ENCODE measurements at regions not wholly inside any gene's neighbourhood (a gene's known extent, or its start where the extent isn't known, plus 50 kb on each side); places are given as distances from the start of the nearest gene placed in this dataset.

- Histone ChIP-seq H3K36me3 (no peaks in the 10 kb centered on the region), H3K27me3 (no peaks in the 10 kb centered on the region), H3K4me1 (no peaks in the 10 kb centered on the region), H3K27ac (no peak overlapping the region), H3K4me3 (no peak overlapping the region), H3K9me3 (peaks cover 0 to 12% (median 5%) of the 10 kb centered on the region in 4 donors)
- TF ChIP-seq CTCF (IDR thresholded peaks at IDR 0.05) (no peak), EP300 (IDR thresholded peaks at IDR 0.05) (no peak)
- intact Hi-C loops (cut with DNase I; ENCODE audit: low total_unique reads): no loop called here
- DNase-seq: no peak
- 69 to 94% (median 83%) methylated on average over 1 of the region's 1 CpG for WGBS, 5 donors
These were observed 73.8 kb upstream of the ATP1A1 start for GRCh38 chr1:116299248-116299647.

GRCh38 chr1:116302281-116302680 lies 70.8 kb upstream of the ATP1A1 start:
- no peaks in the 10 kb centered on the region for H3K27me3 ChIP-seq
- H3K4me1 ChIP-seq: no peaks in the 10 kb centered on the region
- peaks cover 0 to 12% (median 5%) of the 10 kb centered on the region in 4 donors for H3K9me3 ChIP-seq
- no peak overlapping the region for H3K4me3 ChIP-seq
- no peak overlapping the region for H3K27ac ChIP-seq
- DNase-seq: no peak
- TF ChIP-seq POLR2A (IDR thresholded peaks at IDR 0.05) (no peak), EP300 (IDR thresholded peaks at IDR 0.05) (no peak), POLR2AphosphoS5 (IDR thresholded peaks at IDR 0.05) (no peak), CTCF (IDR thresholded peaks at IDR 0.05) (no peak)
- intact Hi-C loops (cut with DNase I; ENCODE audit: low total_unique reads): no loop called here
- 74 to 85% (median 81%) methylated on average over 1 of the region's 1 CpG for whole genome bisulfite sequencing, 5 donors
- no peaks in the 10 kb centered on the region for H3K36me3 ChIP-seq

- intact Hi-C loops (cut with DNase I; ENCODE audit: low total_unique reads): no loop called here
- peaks cover 0 to 17% (median 3%) of the 10 kb centered on the region in 4 donors for H3K4me1 ChIP-seq
- 74 to 88% (median 82%) methylated on average over 2 of the region's 2 CpGs for WGBS, 5 donors
- no peaks in the 10 kb centered on the region for H3K9me3 ChIP-seq
- no peaks in the 10 kb centered on the region for H3K36me3 ChIP-seq
- H3K4me3 ChIP-seq: no peak overlapping the region
- TF ChIP-seq EP300 (IDR thresholded peaks at IDR 0.05): no peak
- no peaks in the 10 kb centered on the region for H3K27me3 ChIP-seq
- H3K27ac ChIP-seq: no peak overlapping the region
- no peak for DNase-seq
These were observed 66.9 kb upstream of the ATP1A1 start for GRCh38 chr1:116306102-116306501.

GRCh38 chr1:116306840-116307442 lies 66.1 kb upstream of the ATP1A1 start:
- H3K27me3 ChIP-seq: no peaks in the 10 kb centered on the region
- H3K9me3 ChIP-seq: no peaks in the 10 kb centered on the region
- WGBS, 5 donors: 75 to 90% (median 81%) methylated on average over 5 of the region's 5 CpGs
- TF ChIP-seq POLR2A (IDR thresholded peaks at IDR 0.05): no peak
- DNase-seq: no peak
- H3K4me3 ChIP-seq: no peak overlapping the region
- peaks cover 7 to 20% (median 9%) of the 10 kb centered on the region in 4 donors for H3K4me1 ChIP-seq
- H3K27ac ChIP-seq: no peak overlapping the region
- intact Hi-C loops (cut with DNase I; ENCODE audit: low total_unique reads): no loop called here
- H3K36me3 ChIP-seq: no peaks in the 10 kb centered on the region

GRCh38 chr1:116308276-116308675 lies 64.8 kb upstream of the ATP1A1 start:
- no peak overlapping the region for H3K27ac ChIP-seq
- intact Hi-C loops (cut with DNase I; ENCODE audit: low total_unique reads): no loop called here

GRCh38 chr1:116309090-116309870 lies 63.8 kb upstream of the ATP1A1 start:
- peak overlapping the region in 1 of 5 donors; percentile 8 for H3K27ac ChIP-seq
- H3K4me1 ChIP-seq: peaks cover 13 to 33% (median 17%) of the 10 kb centered on the region in 4 donors
- no peak for DNase-seq
- no peak overlapping the region for H3K4me3 ChIP-seq
- H3K36me3 ChIP-seq: no peaks in the 10 kb centered on the region
- no peaks in the 10 kb centered on the region for H3K27me3 ChIP-seq
- intact Hi-C loops (cut with DNase I; ENCODE audit: low total_unique reads): no loop called here
- TF ChIP-seq POLR2AphosphoS5 (IDR thresholded peaks at IDR 0.05): no peak
- no peak for TF ChIP-seq EP300 (IDR thresholded peaks at IDR 0.05)
- no peak for TF ChIP-seq POLR2A (IDR thresholded peaks at IDR 0.05)
- no peak for TF ChIP-seq CTCF (IDR thresholded peaks at IDR 0.05)
- 66 to 77% (median 73%) methylated on average over 7 of the region's 7 CpGs for WGBS, 5 donors
- H3K9me3 ChIP-seq: no peaks in the 10 kb centered on the region

More at GRCh38 chr1:116308276-116308675, 64.8 kb upstream of the ATP1A1 start:
- H3K4me1 ChIP-seq: peaks cover 13 to 32% (median 17%) of the 10 kb centered on the region in 4 donors
- H3K4me3 ChIP-seq: no peak overlapping the region
- no peaks in the 10 kb centered on the region for H3K27me3 ChIP-seq
- DNase-seq: no peak
- no peak for TF ChIP-seq POLR2A (IDR thresholded peaks at IDR 0.05)
- TF ChIP-seq EP300 (IDR thresholded peaks at IDR 0.05): no peak
- no peaks in the 10 kb centered on the region for H3K9me3 ChIP-seq
- no peaks in the 10 kb centered on the region for H3K36me3 ChIP-seq
